Panc1 (cell line): ENCODE measurements at regions not wholly inside any gene's neighbourhood (a gene's known extent, or its start where the extent isn't known, plus 50 kb on each side); places are given as distances from the start of the nearest gene placed in this dataset.

Experiments
- ATAC-seq: fragments of 200-7000 bp; cut with Tn5 transposase; 2 replicates; pipeline ENCODE4 v1.9.1; 2020; ENCODE audit warnings: mild to moderate bottlenecking, moderate library complexity
- BruUV-seq: library from RNA; stranded (reverse); fragments of 400-500 nt; replicated peaks from 2 replicates; lab custom pipeline; 2021; lab: Mats Ljungman, UMichigan
- CTCF ChIA-PET: fragments of 300-600 bp; sonication (Branson Sonifier 250); formaldehyde crosslinking; loops from one replicate; lab custom pipeline; 2022; ENCODE audit warnings: antibody characterized with exemption; lab: Charles Lee
- POLR2A ChIA-PET: fragments of 300-600 bp; sonication (Branson Sonifier 250); formaldehyde crosslinking; loops from one replicate; lab custom pipeline; 2022; ENCODE audit warnings: antibody characterized with exemption; lab: Charles Lee
- DNase-seq: peaks from one replicate; pipeline ENCODE4 v3.0.0-alpha.2; 2010; ENCODE audit warnings: low read depth, low spot score
- H3K27ac ChIP-seq: 2 replicates; pipeline ENCODE4 v1.5.1; 2011; ENCODE audit warnings: mild to moderate bottlenecking, low read length, inconsistent platforms
- H3K27me3 ChIP-seq: fragments of 200-500 bp; sonication (Bioruptor generic); 2 replicates; pipeline ENCODE4 v1.6.0; 2014; ENCODE audit warnings: low read length, inconsistent platforms; ENCODE audit not compliant: control insufficient read depth, insufficient read depth
- H3K36me3 ChIP-seq: fragments of 200-500 bp; sonication (Bioruptor generic); 2 replicates; pipeline ENCODE4 v1.5.1; 2014; ENCODE audit warnings: inconsistent platforms, mild to moderate bottlenecking, low read length, moderate library complexity; ENCODE audit not compliant: control insufficient read depth, insufficient read depth
- H3K4me1 ChIP-seq: 2 replicates; pipeline ENCODE4 v1.5.1; 2011; ENCODE audit warnings: inconsistent platforms, mild to moderate bottlenecking, low read length, moderate library complexity; ENCODE audit not compliant: control insufficient read depth, insufficient read depth
- H3K4me3 ChIP-seq, 2 experiments: 2 replicates each; pipeline ENCODE4 v1.5.1; 2011 to 2012; ENCODE audit warnings: low read depth in 2 of 2, low read length in 2 of 2, mild to moderate bottlenecking in 2 of 2, inconsistent platforms in 1 of 2, moderate library complexity in 1 of 2
- H3K9me3 ChIP-seq: fragments of 200-500 bp; sonication (Bioruptor generic); 2 replicates; pipeline ENCODE4 v1.5.1; 2014; ENCODE audit warnings: low read depth, mild to moderate bottlenecking, inconsistent platforms, low read length, moderate library complexity; ENCODE audit not compliant: control insufficient read depth, insufficient read depth
- CTCF ChIP-seq: fragments of 450-650 bp; IDR thresholded peaks from 2 replicates; pipeline ENCODE4 v1.5.1; 2017; ENCODE audit warnings: mild to moderate bottlenecking
- POLR2AphosphoS5 ChIP-seq: IDR thresholded peaks from 2 replicates; pipeline ENCODE4 v1.6.1; 2012; ENCODE audit warnings: mild to moderate bottlenecking, low read depth, low read length, moderate library complexity
- SIN3A ChIP-seq: IDR thresholded peaks from 2 replicates; pipeline ENCODE4 v1.6.1; 2012; ENCODE audit warnings: low read depth, mild to moderate bottlenecking, low read length, moderate library complexity, borderline replicate concordance; ENCODE audit not compliant: insufficient read depth
- TCF7L2 ChIP-seq: IDR thresholded peaks from 2 replicates; pipeline ENCODE4 v1.6.1; 2011; ENCODE audit warnings: mild to moderate bottlenecking, low read depth, low read length, inconsistent platforms
- in situ Hi-C: cut with HindIII; loops from 2 replicates; pipeline ENCODE4 v1.10.0; 2016; ENCODE audit warnings: low sequenced_read_pairs, low pct_unique_long_range_greater_than_20kb
- intact Hi-C: fragments of 100-400 bp; cut with micrococcal nuclease; formaldehyde crosslinking; loops from one replicate; pipeline ENCODE4 v1.10.0; 2022; ENCODE audit not compliant: unreplicated experiment
- TF ChIP-seq, protein P1 (sequence below), 2 experiments: IDR thresholded peaks; 2 replicates each; pipeline ENCODE4 v1.6.1; 2011 to 2012; ENCODE audit warnings: low read depth in 2 of 2, control low read depth in 1 of 2, low read length in 1 of 2, mild to moderate bottlenecking in 1 of 2, moderate library complexity in 1 of 2; ENCODE audit not compliant: insufficient read depth in 1 of 2

DNA sequence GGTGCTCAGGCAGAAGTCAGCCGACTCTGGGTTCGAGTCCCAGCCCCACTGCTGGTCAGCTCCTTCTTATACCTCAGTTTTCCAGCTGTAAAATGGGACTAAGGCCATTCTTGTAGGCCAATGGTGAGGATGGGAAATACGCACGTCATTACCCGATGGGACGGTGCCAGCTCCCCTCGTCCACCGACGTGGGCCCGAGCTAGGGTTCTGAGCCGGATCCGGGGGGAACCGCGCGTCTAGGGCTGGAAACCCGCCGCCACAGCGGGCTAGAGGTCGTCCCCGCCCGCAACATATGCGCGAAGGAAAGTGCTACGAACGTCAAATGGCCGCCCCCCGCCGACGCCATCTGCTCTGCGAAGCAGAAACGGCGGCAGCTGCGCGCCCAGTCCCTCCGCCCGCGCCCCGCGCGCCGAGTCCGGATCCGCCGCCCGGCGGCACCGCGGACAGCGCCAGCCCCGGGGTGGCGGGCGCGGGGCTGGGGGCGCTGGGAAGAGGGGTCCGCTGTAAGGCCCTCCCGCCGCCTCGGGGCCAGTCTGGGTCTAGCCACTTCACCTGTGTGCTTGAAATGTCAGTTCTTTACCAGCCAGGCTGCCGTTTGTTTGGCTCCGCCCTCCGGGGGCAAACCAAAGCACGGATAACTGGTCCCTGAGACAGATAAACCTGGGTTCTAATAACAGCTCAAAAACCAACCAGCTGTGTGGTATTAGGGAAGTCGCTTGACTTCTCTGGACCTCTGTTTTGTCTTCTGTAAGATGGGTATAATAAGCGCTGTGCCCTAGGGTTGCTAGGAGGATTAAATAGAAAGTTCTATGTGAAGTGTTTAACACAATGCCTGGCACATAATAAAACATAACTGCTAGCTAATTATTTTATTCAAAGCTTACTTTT, 103.5 kb upstream of the RCN1 start:
- TF ChIP-seq, protein P1, sequence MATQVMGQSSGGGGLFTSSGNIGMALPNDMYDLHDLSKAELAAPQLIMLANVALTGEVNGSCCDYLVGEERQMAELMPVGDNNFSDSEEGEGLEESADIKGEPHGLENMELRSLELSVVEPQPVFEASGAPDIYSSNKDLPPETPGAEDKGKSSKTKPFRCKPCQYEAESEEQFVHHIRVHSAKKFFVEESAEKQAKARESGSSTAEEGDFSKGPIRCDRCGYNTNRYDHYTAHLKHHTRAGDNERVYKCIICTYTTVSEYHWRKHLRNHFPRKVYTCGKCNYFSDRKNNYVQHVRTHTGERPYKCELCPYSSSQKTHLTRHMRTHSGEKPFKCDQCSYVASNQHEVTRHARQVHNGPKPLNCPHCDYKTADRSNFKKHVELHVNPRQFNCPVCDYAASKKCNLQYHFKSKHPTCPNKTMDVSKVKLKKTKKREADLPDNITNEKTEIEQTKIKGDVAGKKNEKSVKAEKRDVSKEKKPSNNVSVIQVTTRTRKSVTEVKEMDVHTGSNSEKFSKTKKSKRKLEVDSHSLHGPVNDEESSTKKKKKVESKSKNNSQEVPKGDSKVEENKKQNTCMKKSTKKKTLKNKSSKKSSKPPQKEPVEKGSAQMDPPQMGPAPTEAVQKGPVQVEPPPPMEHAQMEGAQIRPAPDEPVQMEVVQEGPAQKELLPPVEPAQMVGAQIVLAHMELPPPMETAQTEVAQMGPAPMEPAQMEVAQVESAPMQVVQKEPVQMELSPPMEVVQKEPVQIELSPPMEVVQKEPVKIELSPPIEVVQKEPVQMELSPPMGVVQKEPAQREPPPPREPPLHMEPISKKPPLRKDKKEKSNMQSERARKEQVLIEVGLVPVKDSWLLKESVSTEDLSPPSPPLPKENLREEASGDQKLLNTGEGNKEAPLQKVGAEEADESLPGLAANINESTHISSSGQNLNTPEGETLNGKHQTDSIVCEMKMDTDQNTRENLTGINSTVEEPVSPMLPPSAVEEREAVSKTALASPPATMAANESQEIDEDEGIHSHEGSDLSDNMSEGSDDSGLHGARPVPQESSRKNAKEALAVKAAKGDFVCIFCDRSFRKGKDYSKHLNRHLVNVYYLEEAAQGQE (IDR thresholded peaks at IDR 0.05; ENCODE audit: insufficient read depth in 1 of 2, low read depth in 2 of 2, low read length in 1 of 2) = no peak
- TF ChIP-seq POLR2AphosphoS5 (no peak), SIN3A (no peak), CTCF (no peak), TCF7L2 (no peak)

DNA sequence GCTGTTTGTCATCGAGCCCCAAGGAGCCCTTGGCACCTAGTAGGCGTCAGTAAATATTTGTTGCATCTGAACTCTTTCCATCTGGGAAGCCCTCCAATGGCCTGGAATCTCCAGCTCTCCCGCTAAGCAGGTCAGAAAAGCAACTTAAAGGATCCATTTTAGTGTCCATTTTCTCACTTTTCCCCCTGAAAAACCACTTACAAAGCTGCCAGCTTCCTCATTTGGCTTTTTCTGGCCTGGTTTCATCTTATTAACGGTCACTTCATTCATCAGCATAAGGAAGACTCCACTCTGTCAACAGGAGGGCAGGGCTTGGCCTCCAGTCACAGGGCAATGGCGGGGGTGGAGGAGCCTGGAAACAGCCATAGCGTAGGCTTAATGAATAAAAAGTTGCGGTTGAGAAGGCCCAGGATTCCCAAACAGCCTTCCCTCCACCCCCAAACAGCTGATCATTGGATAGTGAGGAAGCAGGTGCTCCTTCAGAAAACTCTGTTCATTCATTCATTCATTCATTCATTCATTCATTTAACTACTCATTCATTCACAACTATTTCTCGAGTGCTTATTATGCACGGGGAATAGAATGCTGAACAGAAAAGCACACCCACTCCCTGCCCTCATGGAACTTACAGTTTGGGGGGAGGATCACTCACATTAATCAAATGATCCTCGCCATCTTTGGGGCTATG, 104.5 kb upstream of the RCN1 start:
- Histone ChIP-seq H3K4me1 (no peaks in the 10 kb centered on the region), H3K27ac (no peak overlapping the region), H3K27me3 (no peaks in the 10 kb centered on the region), H3K36me3 (no peaks in the 10 kb centered on the region), H3K9me3 (no peaks in the 10 kb centered on the region), H3K4me3 (no peak overlapping the region)
- intact Hi-C loops (no loop called here), in situ Hi-C loops (no loop called here)
- ATAC-seq = no peak
- POLR2A ChIA-PET = no interaction called here
- DNase-seq = no peak
- TF ChIP-seq CTCF = no peak
- no peak for TF ChIP-seq TCF7L2
- no peak for TF ChIP-seq SIN3A
- TF ChIP-seq, protein P1 (IDR thresholded peaks at IDR 0.05; ENCODE audit: insufficient read depth in 1 of 2, low read depth in 2 of 2, low read length in 1 of 2) = no peak
- no peak for TF ChIP-seq POLR2AphosphoS5
- CTCF ChIA-PET = no interaction called here
- BruUV-seq = no TSS peak

More for the DNA sequence above, 103.5 kb upstream of the RCN1 start:
- no peaks in the 10 kb centered on the region for H3K36me3 ChIP-seq
- H3K9me3 ChIP-seq = no peaks in the 10 kb centered on the region
- intact Hi-C loops (no loop called here), in situ Hi-C loops (no loop called here)
- no peak for DNase-seq
- no TSS peak for BruUV-seq
- ATAC-seq = no peak
- POLR2A ChIA-PET = no interaction called here
- H3K4me1 ChIP-seq = no peaks in the 10 kb centered on the region
- CTCF ChIA-PET = no interaction called here
- H3K4me3 ChIP-seq = no peak overlapping the region
- H3K27ac ChIP-seq = no peak overlapping the region
- H3K27me3 ChIP-seq = no peaks in the 10 kb centered on the region
